HCT116 (cell line): ENCODE measurements at regions not wholly inside any gene's neighbourhood (a gene's known extent, or its start where the extent isn't known, plus 50 kb on each side); places are given as distances from the start of the nearest gene placed in this dataset.

Source experiments
- ATAC-seq: fragments of 200-7000 bp; cut with Tn5 transposase; 2 replicates; pipeline ENCODE4 v1.9.1; 2020; ENCODE audit warnings: mild to moderate bottlenecking, moderate library complexity
- BruUV-seq: library from RNA; stranded (reverse); fragments of 400-500 nt; replicated peaks from 2 replicates; lab custom pipeline; 2021; lab: Mats Ljungman, UMichigan
- CTCF ChIA-PET: fragments of 300-600 bp; sonication (Branson Sonifier 250); formaldehyde crosslinking; loops from one replicate; lab custom pipeline; 2021; ENCODE audit warnings: antibody characterized with exemption; lab: Charles Lee
- POLR2A ChIA-PET: fragments of 300-600, 350-600 bp; sonication (Branson Sonifier 250); formaldehyde crosslinking; loops from one replicate; lab custom pipeline; 2021; ENCODE audit warnings: antibody characterized with exemption; lab: Charles Lee
- RAD21 ChIA-PET, 2 experiments: fragments of 300-600 bp; sonication (Branson Sonifier 250); formaldehyde crosslinking; loops; one replicate each; lab custom pipeline; 2023; ENCODE audit warnings: low total read pairs in 2 of 2; ENCODE audit not compliant: uncharacterized antibody in 2 of 2, unreplicated experiment in 2 of 2, low non-redundant PET in 1 of 2; lab: Charles Lee
- DNase-seq: peaks from one replicate; pipeline ENCODE4 v3.0.0-alpha.2; 2010; ENCODE audit warnings: low read depth, low spot score
- H2AFZ ChIP-seq: fragments of 200-600 bp; shearing (Covaris generic), sonication (generic); 2 replicates; pipeline ENCODE4 v1.6.1; 2017; ENCODE audit warnings: low read depth, mixed run types, mixed read lengths, antibody characterized with exemption, low read length; ENCODE audit not compliant: poor library complexity, severe bottlenecking
- H3K27ac ChIP-seq: 2 replicates; pipeline ENCODE4 v1.5.1; 2012; ENCODE audit warnings: low read depth, low read length
- H3K27me3 ChIP-seq: fragments of 200-600 bp; sonication (generic); 2 replicates; pipeline ENCODE4 v1.6.1; 2016; ENCODE audit warnings: mixed run types, low read length, mixed read lengths; ENCODE audit not compliant: insufficient read depth
- H3K36me3 ChIP-seq, 2 experiments: fragments of 200-500 bp in 1 of 2; fragments of 200-600 bp in 1 of 2; sonication (Bioruptor generic) in 1 of 2; sonication (generic) in 1 of 2; 2 replicates each; pipeline versions ENCODE4 v1.5.1 to v1.6.1; 2014 to 2016; ENCODE audit warnings: low read length in 2 of 2, inconsistent platforms in 1 of 2, mixed read lengths in 1 of 2, mixed run types in 1 of 2; ENCODE audit not compliant: insufficient read depth in 2 of 2, control insufficient read depth in 1 of 2
- H3K4me1 ChIP-seq, 2 experiments: fragments of 200-600 bp in 1 of 2; sonication (generic) in 1 of 2; 2 replicates each; pipeline versions ENCODE4 v1.5.1 to v1.6.1; 2012 to 2017; ENCODE audit warnings: low read length in 2 of 2, inconsistent platforms in 1 of 2, mild to moderate bottlenecking in 1 of 2, mixed read lengths in 1 of 2, mixed run types in 1 of 2, moderate library complexity in 1 of 2; ENCODE audit not compliant: insufficient read depth in 2 of 2, control insufficient read depth in 1 of 2
- H3K4me2 ChIP-seq: fragments of 200-600 bp; sonication (generic); 2 replicates; pipeline ENCODE4 v1.6.1; 2017; ENCODE audit warnings: mixed run types, low read length, mixed read lengths
- H3K4me3 ChIP-seq, 2 experiments: fragments of 200-600 bp in 1 of 2; sonication (generic) in 1 of 2; replicated peaks in 1 of 2; 2 replicates each; pipeline ENCODE4 v1.5.1; 2011 to 2016; ENCODE audit warnings: low read length in 2 of 2, control low read depth in 1 of 2, low read depth in 1 of 2, mild to moderate bottlenecking in 1 of 2, mixed read lengths in 1 of 2, mixed run types in 1 of 2
- H3K79me2 ChIP-seq: fragments of 200-600 bp; sonication (generic); 2 replicates; pipeline ENCODE4 v1.6.1; 2017; ENCODE audit warnings: mild to moderate bottlenecking, mixed run types, low read length, moderate library complexity, mixed read lengths; ENCODE audit not compliant: insufficient read depth
- H3K9ac ChIP-seq: fragments of 200-600 bp; sonication (generic); 2 replicates; pipeline ENCODE4 v1.6.1; 2016; ENCODE audit warnings: low read length, mixed read lengths
- H3K9me2 ChIP-seq: fragments of 200-600 bp; sonication (generic), shearing (Covaris generic); 2 replicates; pipeline ENCODE4 v1.6.1; 2017; ENCODE audit warnings: mixed run types, mild to moderate bottlenecking, moderate library complexity; ENCODE audit not compliant: insufficient read depth
- H3K9me3 ChIP-seq, 2 experiments: fragments of 200-500 bp in 1 of 2; fragments of 200-600 bp in 1 of 2; sonication (Bioruptor generic) in 1 of 2; sonication (generic) in 1 of 2; 2 replicates each; pipeline ENCODE4 v1.6.1; 2014 to 2017; ENCODE audit warnings: low read length in 2 of 2, mixed read lengths in 2 of 2, inconsistent platforms in 1 of 2, low read depth in 1 of 2, mild to moderate bottlenecking in 1 of 2, mixed run types in 1 of 2, moderate library complexity in 1 of 2; ENCODE audit not compliant: control insufficient read depth in 1 of 2, insufficient read depth in 1 of 2
- H4K20me1 ChIP-seq: fragments of 200-600 bp; sonication (generic), shearing (Covaris generic); 2 replicates; pipeline ENCODE4 v1.6.1; 2017; ENCODE audit warnings: mixed run types, mild to moderate bottlenecking, moderate library complexity; ENCODE audit not compliant: insufficient read depth
- CEBPB ChIP-seq: IDR thresholded peaks from 2 replicates; pipeline ENCODE4 v1.6.1; 2012; ENCODE audit warnings: low read depth
- CTCF ChIP-seq, 3 experiments: fragments of 200-600 bp in 1 of 3; sonication (generic) in 1 of 3; IDR thresholded peaks in 2 of 3; conservative IDR thresholded peaks in 1 of 3; 2 replicates each; pipeline ENCODE4 v1.5.1; 2012 to 2017; ENCODE audit warnings: low read depth in 2 of 3, low read length in 2 of 3, antibody characterized with exemption in 1 of 3, borderline replicate concordance in 1 of 3, control low read depth in 1 of 3, mild to moderate bottlenecking in 1 of 3, mixed read lengths in 1 of 3, mixed run types in 1 of 3, moderate library complexity in 1 of 3; ENCODE audit not compliant: insufficient read depth in 1 of 3
- EGR1 ChIP-seq: IDR thresholded peaks from 2 replicates; pipeline ENCODE4 v1.6.1; 2012; ENCODE audit warnings: low read depth
- ELF1 ChIP-seq: IDR thresholded peaks from 2 replicates; pipeline ENCODE4 v1.6.1; 2012; ENCODE audit warnings: low read depth, borderline replicate concordance
- EZH2phosphoT487 ChIP-seq: fragments of 200-600 bp; IDR thresholded peaks from 2 replicates; pipeline ENCODE4 v1.6.1; 2018; ENCODE audit warnings: antibody characterized with exemption, borderline replicate concordance
- JUND ChIP-seq: IDR thresholded peaks from 2 replicates; pipeline ENCODE4 v1.6.1; 2012
- POLR2AphosphoS5 ChIP-seq: IDR thresholded peaks from 2 replicates; pipeline ENCODE4 v1.6.1; 2011; ENCODE audit warnings: mild to moderate bottlenecking, low read depth, low read length, moderate library complexity
- RAD21 ChIP-seq: IDR thresholded peaks from 2 replicates; pipeline ENCODE4 v1.6.1; 2012; ENCODE audit warnings: low read depth, mild to moderate bottlenecking
- SIN3A ChIP-seq: IDR thresholded peaks from 2 replicates; pipeline ENCODE4 v1.6.1; 2012; ENCODE audit warnings: low read depth
- SP1 ChIP-seq: IDR thresholded peaks from 2 replicates; pipeline ENCODE4 v1.6.1; 2012; ENCODE audit warnings: low read depth
- SRF ChIP-seq: IDR thresholded peaks from 2 replicates; pipeline ENCODE4 v1.6.1; 2012; ENCODE audit warnings: low read depth
- TCF7L2 ChIP-seq: IDR thresholded peaks from 2 replicates; pipeline ENCODE4 v1.7.0; 2011; ENCODE audit warnings: borderline replicate concordance, inconsistent platforms; ENCODE audit not compliant: insufficient read depth, insufficient read length; ENCODE audit errors: extremely low read depth
- ZBTB33 ChIP-seq: IDR thresholded peaks from 2 replicates; pipeline ENCODE4 v1.6.1; 2011; ENCODE audit warnings: mild to moderate bottlenecking, low read length, moderate library complexity; ENCODE audit not compliant: insufficient replicate concordance; ENCODE audit errors: extremely low read depth
- ZFX ChIP-seq: fragments of 450-650 bp; IDR thresholded peaks from 2 replicates; pipeline ENCODE4 v1.6.1; 2017
- ZNF274 ChIP-seq: fragments of 200-500 bp; sonication (Bioruptor generic); IDR thresholded peaks from 2 replicates; pipeline ENCODE4 v1.6.1; 2014; ENCODE audit warnings: mild to moderate bottlenecking, low read depth, low read length, inconsistent platforms
- intact Hi-C: fragments of 100-400 bp; cut with micrococcal nuclease; formaldehyde crosslinking; loops from 2 replicates; pipeline ENCODE4 v1.10.0; 2022

GRCh38 chr1:58943776-58944175 lies 159.9 kb upstream of the JUN start:
- Histone ChIP-seq H3K9ac (no peak overlapping the region), H4K20me1 (no peaks in the 10 kb centered on the region), H3K9me3 (no peaks in the 10 kb centered on the region), H3K27me3 (no peaks in the 10 kb centered on the region), H3K79me2 (no peaks in the 10 kb centered on the region), H2AFZ (no peak overlapping the region), H3K27ac (no peak overlapping the region), H3K9me2 (no peaks in the 10 kb centered on the region), H3K4me3 (no peak overlapping the region), H3K4me1 (no peaks in the 10 kb centered on the region), H3K4me2 (no peak overlapping the region), H3K36me3 (no peaks in the 10 kb centered on the region)
- ChIA-PET CTCF (no interaction called here), RAD21 (no interaction called here), POLR2A (no interaction called here)
- BruUV-seq = no TSS peak
- no peak for ATAC-seq
- no peak for TF ChIP-seq EGR1
- no peak for TF ChIP-seq POLR2AphosphoS5
- TF ChIP-seq TCF7L2 = no peak
- TF ChIP-seq ZNF274 = no peak
- intact Hi-C loops = no loop called here
- DNase-seq = no peak

GRCh38 chr1:58944439-58944838 lies 160.6 kb upstream of the JUN start:
- Histone ChIP-seq H3K9me3 (no peaks in the 10 kb centered on the region), H3K36me3 (no peaks in the 10 kb centered on the region), H3K9me2 (no peaks in the 10 kb centered on the region), H3K79me2 (no peaks in the 10 kb centered on the region), H2AFZ (no peak overlapping the region), H3K27me3 (no peaks in the 10 kb centered on the region), H3K4me3 (no peak overlapping the region), H3K4me2 (no peak overlapping the region), H3K4me1 (no peaks in the 10 kb centered on the region), H3K27ac (no peak overlapping the region), H4K20me1 (no peaks in the 10 kb centered on the region), H3K9ac (no peak overlapping the region)
- POLR2A ChIA-PET = no interaction called here
- no TSS peak for BruUV-seq
- intact Hi-C loops = no loop called here
- no peak for ATAC-seq
- DNase-seq = no peak
- CTCF ChIA-PET = no interaction called here
- RAD21 ChIA-PET = no interaction called here
- TF ChIP-seq SRF (no peak), ZFX (no peak), EZH2phosphoT487 (no peak), SIN3A (no peak), ZNF274 (no peak), ELF1 (no peak), SP1 (no peak), POLR2AphosphoS5 (no peak), RAD21 (no peak), JUND (no peak), ZBTB33 (no peak), CTCF (IDR thresholded peaks at IDR 0.05 in 2 of 3, conservative IDR thresholded peaks at IDR 0.05 in 1 of 3; ENCODE audit: borderline replicate concordance in 1 of 3, insufficient read depth in 1 of 3, low read depth in 2 of 3, low read length in 2 of 3) (no peak), EGR1 (no peak), CEBPB (no peak)
